CD4-positive, alpha-beta memory T cell (primary cell): ENCODE measurements at regions not wholly inside any gene's neighbourhood (a gene's known extent, or its start where the extent isn't known, plus 50 kb on each side); places are given as distances from the start of the nearest gene placed in this dataset.
A peak's percentile ranks its signal among the peaks of the same experiment; 100 is the strongest.

Source experiments
- CTCF ChIA-PET: fragments of 350-600 bp; sonication (Branson Sonifier 250); formaldehyde crosslinking; loops from one replicate; lab custom pipeline; 2021; ENCODE audit warnings: inconsistent platforms; ENCODE audit not compliant: partially characterized antibody; lab: Charles Lee
- POLR2A ChIA-PET: fragments of 350-600 bp; sonication (Branson Sonifier 250); formaldehyde crosslinking; loops from one replicate; lab custom pipeline; 2021; ENCODE audit not compliant: partially characterized antibody; lab: Charles Lee
- DNase-seq, 5 donors: peaks; one replicate each; pipeline versions ENCODE4 v3.0.0 to v3.0.0-alpha.2; 2020 to 2022; ENCODE audit warnings: mixed read lengths in 1 of 5
- H3K27ac ChIP-seq: one replicate; pipeline ENCODE4 v1.7.0; 2013; ENCODE audit warnings: low read depth, low read length
- H3K27me3 ChIP-seq: 2 replicates; pipeline ENCODE4 v1.7.0; 2013; ENCODE audit warnings: mild to moderate bottlenecking, low read length, moderate library complexity; ENCODE audit not compliant: insufficient read depth
- H3K36me3 ChIP-seq: 2 replicates; pipeline ENCODE4 v1.7.0; 2013; ENCODE audit warnings: mild to moderate bottlenecking, low read length, moderate library complexity; ENCODE audit not compliant: insufficient read depth
- H3K4me1 ChIP-seq: 2 replicates; pipeline ENCODE4 v1.7.0; 2013; ENCODE audit warnings: mild to moderate bottlenecking, low read length, moderate library complexity; ENCODE audit not compliant: insufficient read depth
- H3K4me3 ChIP-seq, 2 donors: one replicate each; pipeline ENCODE4 v1.7.0; 2013; ENCODE audit warnings: low read length in 2 of 2, mild to moderate bottlenecking in 1 of 2
- H3K9me3 ChIP-seq, 2 donors: one replicate each; pipeline ENCODE4 v1.7.0; 2013; ENCODE audit warnings: low read length in 2 of 2, control low read depth in 1 of 2; ENCODE audit not compliant: control insufficient read depth in 1 of 2
- H3K27ac Mint-ChIP-seq, 7 donors: one replicate each; pipeline ENCODE4 v1.8.0; 2020 to 2021; ENCODE audit warnings: mixed read lengths in 7 of 7, mild to moderate bottlenecking in 6 of 7, inconsistent platforms in 3 of 7, moderate library complexity in 3 of 7
- H3K27me3 Mint-ChIP-seq, 2 donors: one replicate each; pipeline ENCODE4 v1.8.0; 2020 to 2021; ENCODE audit warnings: mixed read lengths in 2 of 2
- H3K36me3 Mint-ChIP-seq, 2 donors: one replicate each; pipeline ENCODE4 v1.8.0; 2020 to 2021; ENCODE audit warnings: mixed read lengths in 2 of 2, inconsistent platforms in 1 of 2, mild to moderate bottlenecking in 1 of 2
- H3K4me1 Mint-ChIP-seq, 4 donors: one replicate each; pipeline ENCODE4 v1.8.0; 2020 to 2021; ENCODE audit warnings: mixed read lengths in 4 of 4, mild to moderate bottlenecking in 1 of 4
- H3K4me3 Mint-ChIP-seq, 8 donors: one replicate each; pipeline ENCODE4 v1.8.0; 2020 to 2021; ENCODE audit warnings: mixed read lengths in 8 of 8, mild to moderate bottlenecking in 7 of 8, moderate library complexity in 6 of 8, inconsistent platforms in 3 of 8
- H3K9me3 Mint-ChIP-seq, 8 donors: one replicate each; pipeline ENCODE4 v1.8.0; 2020 to 2021; ENCODE audit warnings: mixed read lengths in 8 of 8, mild to moderate bottlenecking in 5 of 8, inconsistent platforms in 3 of 8, moderate library complexity in 1 of 8
- intact Hi-C: fragments of 100-400 bp; cut with micrococcal nuclease; formaldehyde crosslinking; loops from one replicate; pipeline ENCODE4 v1.15.1; 2023

- no peak overlapping the region for H3K4me3 Mint-ChIP-seq
- ChIA-PET POLR2A (no interaction called here), CTCF (no interaction called here)
- no peak overlapping the region for H3K27ac Mint-ChIP-seq
- Histone ChIP-seq H3K4me1 (no peaks in the 10 kb centered on the region), H3K27ac (no peak overlapping the region), H3K4me3 (no peak overlapping the region), H3K36me3 (no peaks in the 10 kb centered on the region), H3K27me3 (no peaks in the 10 kb centered on the region), H3K9me3 (no peaks in the 10 kb centered on the region)
- no peak for DNase-seq
- no peaks in the 10 kb centered on the region for H3K36me3 Mint-ChIP-seq
- H3K27me3 Mint-ChIP-seq = no peaks in the 10 kb centered on the region
- no peaks in the 10 kb centered on the region for H3K4me1 Mint-ChIP-seq
- peaks cover 0 to 4% (median 0%) of the 10 kb centered on the region in 8 donors for H3K9me3 Mint-ChIP-seq
- intact Hi-C loops = no loop called here
These were observed 237.4 kb downstream of the SPANXN1 start for GRCh38 chrX:145484740-145485139.

GRCh38 chrX:145502670-145503069 is 255.4 kb downstream of the SPANXN1 start:
- intact Hi-C loops = no loop called here
- ChIA-PET CTCF (no interaction called here), POLR2A (no interaction called here)
- no peaks in the 10 kb centered on the region for H3K36me3 Mint-ChIP-seq
- H3K4me3 Mint-ChIP-seq = no peak overlapping the region
- Histone ChIP-seq H3K4me1 (no peaks in the 10 kb centered on the region), H3K9me3 (no peaks in the 10 kb centered on the region), H3K27me3 (no peaks in the 10 kb centered on the region), H3K4me3 (no peak overlapping the region), H3K36me3 (no peaks in the 10 kb centered on the region), H3K27ac (no peak overlapping the region)
- H3K4me1 Mint-ChIP-seq = no peaks in the 10 kb centered on the region
- DNase-seq = no peak
- H3K9me3 Mint-ChIP-seq = peaks cover 0 to 9% (median under 1%) of the 10 kb centered on the region in 8 donors
- H3K27ac Mint-ChIP-seq = no peak overlapping the region
- H3K27me3 Mint-ChIP-seq = no peaks in the 10 kb centered on the region

GRCh38 chrX:145506214-145506613 is 258.9 kb downstream of the SPANXN1 start:
- H3K9me3 Mint-ChIP-seq = peaks cover 0 to 14% (median 4%) of the 10 kb centered on the region in 8 donors
- no peaks in the 10 kb centered on the region for H3K9me3 ChIP-seq
- intact Hi-C loops = no loop called here
- no peak overlapping the region for H3K4me3 ChIP-seq
- no peak for DNase-seq
- POLR2A ChIA-PET = no interaction called here
- H3K27ac ChIP-seq = no peak overlapping the region
- H3K27me3 ChIP-seq = no peaks in the 10 kb centered on the region
- CTCF ChIA-PET = no interaction called here
- no peak overlapping the region for H3K27ac Mint-ChIP-seq
- no peak overlapping the region for H3K4me3 Mint-ChIP-seq
- H3K4me1 Mint-ChIP-seq = no peaks in the 10 kb centered on the region
- no peaks in the 10 kb centered on the region for H3K36me3 ChIP-seq
- no peaks in the 10 kb centered on the region for H3K4me1 ChIP-seq
- H3K36me3 Mint-ChIP-seq = no peaks in the 10 kb centered on the region
- no peaks in the 10 kb centered on the region for H3K27me3 Mint-ChIP-seq

GRCh38 chrX:145524931-145525330 is 277.6 kb downstream of the SPANXN1 start:
- POLR2A ChIA-PET = no interaction called here

GRCh38 chrX:145532176-145532780 is 285.0 kb downstream of the SPANXN1 start:
- DNase-seq = no peak
- H3K4me1 Mint-ChIP-seq = no peaks in the 10 kb centered on the region
- no peak overlapping the region for H3K4me3 ChIP-seq
- H3K27ac ChIP-seq = no peak overlapping the region
- H3K27ac Mint-ChIP-seq = peak overlapping the region in 1 of 7 donors; percentile 48
- POLR2A ChIA-PET = no interaction called here
- CTCF ChIA-PET = no interaction called here
- H3K4me3 Mint-ChIP-seq = no peak overlapping the region
- H3K9me3 ChIP-seq = no peaks in the 10 kb centered on the region
- no peaks in the 10 kb centered on the region for H3K36me3 ChIP-seq
- H3K36me3 Mint-ChIP-seq = no peaks in the 10 kb centered on the region
- H3K4me1 ChIP-seq = no peaks in the 10 kb centered on the region
- H3K27me3 Mint-ChIP-seq = no peaks in the 10 kb centered on the region
- intact Hi-C loops = no loop called here
- no peaks in the 10 kb centered on the region for H3K27me3 ChIP-seq
- H3K9me3 Mint-ChIP-seq = peaks cover 0 to 9% (median 0%) of the 10 kb centered on the region in 8 donors

More at GRCh38 chrX:145524931-145525330, 277.6 kb downstream of the SPANXN1 start:
- CTCF ChIA-PET = no interaction called here
- H3K4me1 ChIP-seq = no peaks in the 10 kb centered on the region
- Mint-ChIP-seq H3K4me3 (no peak overlapping the region), H3K36me3 (no peaks in the 10 kb centered on the region), H3K4me1 (no peaks in the 10 kb centered on the region), H3K27ac (no peak overlapping the region), H3K27me3 (no peaks in the 10 kb centered on the region), H3K9me3 (peaks cover 0 to 3% (median 0%) of the 10 kb centered on the region in 8 donors)
- no peak overlapping the region for H3K4me3 ChIP-seq
- no peaks in the 10 kb centered on the region for H3K36me3 ChIP-seq
- H3K27ac ChIP-seq = no peak overlapping the region
- DNase-seq = no peak
- no peaks in the 10 kb centered on the region for H3K9me3 ChIP-seq
- intact Hi-C loops = no loop called here
- no peaks in the 10 kb centered on the region for H3K27me3 ChIP-seq

GRCh38 chrX:145533534-145533933 is 284.1 kb upstream of the SLITRK2 start:
- no peak overlapping the region for H3K4me3 Mint-ChIP-seq
- Histone ChIP-seq H3K4me3 (no peak overlapping the region), H3K9me3 (no peaks in the 10 kb centered on the region), H3K4me1 (no peaks in the 10 kb centered on the region), H3K36me3 (no peaks in the 10 kb centered on the region), H3K27ac (no peak overlapping the region), H3K27me3 (no peaks in the 10 kb centered on the region)
- ChIA-PET CTCF (no interaction called here), POLR2A (no interaction called here)
- intact Hi-C loops = no loop called here
- peaks cover 0 to 9% (median 0%) of the 10 kb centered on the region in 8 donors for H3K9me3 Mint-ChIP-seq
- no peak overlapping the region for H3K27ac Mint-ChIP-seq
- no peaks in the 10 kb centered on the region for H3K4me1 Mint-ChIP-seq
- no peaks in the 10 kb centered on the region for H3K36me3 Mint-ChIP-seq
- no peaks in the 10 kb centered on the region for H3K27me3 Mint-ChIP-seq
- no peak for DNase-seq

- no peaks in the 10 kb centered on the region for H3K27me3 Mint-ChIP-seq
- intact Hi-C loops = no loop called here
- no peaks in the 10 kb centered on the region for H3K4me1 Mint-ChIP-seq
- no peak overlapping the region for H3K4me3 ChIP-seq
- ChIA-PET CTCF (no interaction called here), POLR2A (no interaction called here)
- no peaks in the 10 kb centered on the region for H3K36me3 Mint-ChIP-seq
- H3K27ac ChIP-seq = no peak overlapping the region
- H3K4me3 Mint-ChIP-seq = no peak overlapping the region
- peaks cover 0 to 2% (median 0%) of the 10 kb centered on the region in 8 donors for H3K9me3 Mint-ChIP-seq
- H3K27me3 ChIP-seq = no peaks in the 10 kb centered on the region
- DNase-seq = no peak
- H3K36me3 ChIP-seq = no peaks in the 10 kb centered on the region
- H3K4me1 ChIP-seq = no peaks in the 10 kb centered on the region
- no peak overlapping the region for H3K27ac Mint-ChIP-seq
- no peaks in the 10 kb centered on the region for H3K9me3 ChIP-seq
These were observed 268.1 kb upstream of the SLITRK2 start for GRCh38 chrX:145549496-145549895.
